Stimulated activated CD8-positive, alpha-beta memory T cell treated with anti-CD3 and anti-CD28 coated beads, Interleukin-4, amount 100 ng/mL, for 24 hours (primary cell): ENCODE measurements at regions not wholly inside any gene's neighbourhood (a gene's known extent, or its start where the extent isn't known, plus 50 kb on each side); places are given as distances from the start of the nearest gene placed in this dataset.
"Not testable (repeated sequence)": the region's sequence is repeated elsewhere in the genome, so short reads cannot be mapped to it uniquely, and the experiment has no call there.

ENCODE experiments used
- DNase-seq: peaks from one replicate; pipeline ENCODE4 v3.0.0-alpha.2; 2020; ENCODE audit warnings: low read depth

DNA sequence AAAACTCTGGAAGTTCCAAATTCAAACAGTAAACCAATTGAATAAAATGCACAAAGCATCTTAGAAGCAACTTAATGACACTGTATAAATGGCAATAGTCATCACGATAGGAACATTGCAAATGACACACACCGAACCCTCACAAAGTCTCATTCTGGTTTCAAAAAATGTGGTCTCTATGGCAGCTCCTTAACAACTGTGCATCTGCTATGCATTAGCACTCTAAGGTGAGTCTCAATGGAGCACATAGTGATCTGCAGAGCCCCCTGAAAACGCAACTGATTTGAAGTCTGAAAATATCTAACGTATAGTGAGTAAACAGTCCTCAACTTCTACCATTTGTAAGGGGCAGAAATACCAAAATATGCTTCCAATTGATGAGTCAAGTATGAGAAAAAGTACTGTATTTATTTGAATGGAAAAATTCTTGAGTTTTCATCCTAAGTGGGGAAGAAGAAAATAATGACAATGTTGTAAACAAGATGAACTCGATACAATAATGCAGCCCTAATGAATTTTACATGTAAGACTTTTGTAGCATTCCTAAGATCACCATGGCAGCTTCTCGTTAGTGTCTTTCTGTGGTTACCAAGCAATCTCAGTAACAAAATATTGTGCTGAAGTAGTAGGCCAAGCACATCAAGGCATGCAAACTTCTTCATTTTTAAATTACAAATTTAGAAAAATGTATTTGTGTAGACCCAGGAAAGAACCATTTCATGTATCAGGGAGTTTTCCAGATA, 517.5 kb upstream of the FAM174A start:
- DNase-seq = no peak

DNA sequence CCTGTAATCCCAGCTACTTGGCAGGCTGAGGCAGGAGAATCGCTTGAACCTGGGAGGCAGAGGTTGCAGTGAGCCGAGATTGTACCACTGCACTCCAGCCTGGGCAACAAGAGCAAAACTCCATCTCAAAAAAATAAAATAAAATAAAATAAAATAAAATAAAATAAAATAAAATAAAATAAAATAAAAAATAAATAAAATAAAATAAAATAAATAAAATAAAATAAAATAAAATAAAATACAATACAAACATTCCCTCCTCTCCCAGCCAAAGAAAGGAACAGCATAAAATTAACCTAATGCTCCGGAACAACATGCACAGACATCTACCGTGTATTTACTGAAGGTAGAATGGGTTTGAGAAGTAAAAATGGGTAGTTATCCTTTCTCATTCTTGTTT, 521.9 kb upstream of the FAM174A start:
- not testable (repeated sequence) for DNase-seq

- not testable (repeated sequence) for DNase-seq
These were observed 524.0 kb upstream of the FAM174A start for GRCh38 chr5:100011160-100011559.

GRCh38 chr5:100004969-100005368, 530.2 kb upstream of the FAM174A start:
- no peak for DNase-seq

- DNase-seq = no peak
These were observed 536.9 kb upstream of the FAM174A start for GRCh38 chr5:99998319-99998718.

GRCh38 chr5:99995407-99995806, 539.8 kb upstream of the FAM174A start:
- no peak for DNase-seq

DNA sequence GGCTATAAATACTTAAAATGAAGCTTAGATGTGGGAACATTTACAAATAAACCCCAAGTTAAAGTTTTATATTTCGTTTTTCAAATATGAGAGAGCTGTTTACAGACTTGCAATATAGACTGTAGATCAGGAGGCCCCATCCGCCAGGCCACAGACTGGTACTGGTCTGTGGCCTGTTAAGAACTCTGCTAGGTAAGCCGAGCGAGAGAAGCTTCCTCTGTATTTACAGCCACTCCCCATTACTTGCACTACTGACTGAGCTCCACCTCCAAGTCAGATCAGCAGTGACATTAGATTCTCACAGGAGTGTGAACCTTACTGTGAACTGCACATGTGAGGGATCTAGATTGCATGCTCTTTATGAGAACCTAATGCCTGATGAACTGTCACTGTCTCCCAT, 561.4 kb upstream of the FAM174A start:
- no peak for DNase-seq

DNA sequence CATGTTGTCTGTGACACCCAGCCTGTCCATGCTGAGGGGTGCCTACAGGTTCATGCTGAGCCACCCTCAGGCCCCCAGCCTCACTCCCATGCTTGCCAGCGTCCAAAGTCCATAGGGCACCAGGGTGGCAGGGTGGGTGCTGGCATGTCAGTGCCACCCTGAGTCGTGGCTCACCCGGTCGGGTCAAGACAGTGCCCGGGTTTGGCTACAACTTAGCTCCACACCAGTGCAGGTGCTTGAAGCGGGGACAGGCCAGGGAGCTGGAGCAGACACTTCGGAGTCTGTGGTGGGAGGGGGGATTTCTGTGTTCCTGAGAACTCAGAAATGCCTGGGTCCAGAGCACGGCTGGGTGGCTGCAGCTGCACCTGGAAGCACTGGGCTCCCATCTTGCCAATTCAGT, 579.2 kb upstream of the FAM174A start:
- no peak for DNase-seq

GRCh38 chr5:99955006-99955405, 580.2 kb upstream of the FAM174A start:
- DNase-seq = no peak

- no peak for DNase-seq
These were observed 585.1 kb upstream of the FAM174A start for GRCh38 chr5:99949969-99950524.

- DNase-seq = no peak
These were observed 585.8 kb upstream of the FAM174A start for GRCh38 chr5:99949361-99949760.

GRCh38 chr5:99948850-99949249, 586.3 kb upstream of the FAM174A start:
- DNase-seq = no peak

DNA sequence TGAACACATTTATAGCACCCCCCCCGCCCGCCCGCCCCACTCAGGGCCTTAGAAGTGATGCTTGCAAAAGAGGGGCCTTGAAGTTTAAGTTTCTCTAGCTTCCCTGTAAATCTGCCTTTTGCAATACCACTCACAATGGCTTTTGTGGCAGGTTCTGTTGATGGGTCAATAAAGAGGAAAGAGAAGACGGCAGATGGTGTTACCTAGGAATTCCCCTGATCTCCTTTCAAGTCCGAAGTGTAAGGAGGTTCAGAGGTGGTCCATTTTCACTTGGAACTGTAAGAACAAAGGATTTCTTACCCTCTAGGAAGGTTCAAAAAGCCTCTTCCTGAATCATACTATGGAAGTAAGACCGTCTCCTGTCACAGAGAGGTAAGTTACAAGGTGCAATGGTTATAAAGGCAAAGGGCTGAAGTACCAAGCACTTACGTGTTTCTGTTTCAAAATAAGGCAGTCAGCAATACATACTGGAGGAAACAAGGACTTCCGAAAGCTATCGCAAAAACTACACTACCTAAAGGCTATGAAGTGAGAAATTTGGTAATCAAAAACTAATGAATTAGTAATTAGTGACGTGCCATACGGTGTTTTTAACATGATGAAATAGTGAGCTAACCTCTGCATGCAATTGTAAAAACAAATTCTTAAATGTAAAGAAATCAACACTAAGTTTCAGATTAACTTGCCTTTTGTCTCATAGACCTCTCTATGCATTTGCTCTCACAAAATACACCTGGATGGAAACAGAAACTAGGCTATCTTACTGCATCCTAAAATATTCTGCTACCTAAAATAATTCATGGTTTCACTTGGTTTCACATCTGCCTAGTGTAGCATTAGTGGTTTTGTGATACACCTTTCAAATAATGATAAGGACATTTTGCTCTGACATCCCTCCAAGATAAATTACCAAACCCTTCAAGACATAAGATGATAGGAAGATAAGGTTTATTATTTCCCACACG, 589.4 kb upstream of the FAM174A start:
- DNase-seq = no peak

DNA sequence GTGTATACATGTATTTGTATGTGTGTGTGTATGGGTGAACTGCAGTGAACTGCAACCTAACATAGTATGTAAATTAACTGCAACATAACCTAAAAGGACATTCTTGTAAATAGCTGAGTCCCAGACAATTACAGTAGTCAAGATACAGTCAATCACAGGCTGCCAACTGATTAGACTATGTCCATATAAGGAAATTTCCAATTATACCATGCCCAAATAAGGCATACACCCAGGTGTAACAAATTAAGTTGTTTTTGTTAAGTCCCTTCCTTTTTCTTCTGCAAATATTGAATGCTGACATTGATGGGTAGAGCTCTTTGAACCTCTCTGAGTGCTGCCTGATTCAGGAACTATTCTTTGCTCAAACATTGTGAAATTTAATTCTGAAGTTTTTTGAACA, 594.6 kb upstream of the FAM174A start:
- DNase-seq = no peak

DNA sequence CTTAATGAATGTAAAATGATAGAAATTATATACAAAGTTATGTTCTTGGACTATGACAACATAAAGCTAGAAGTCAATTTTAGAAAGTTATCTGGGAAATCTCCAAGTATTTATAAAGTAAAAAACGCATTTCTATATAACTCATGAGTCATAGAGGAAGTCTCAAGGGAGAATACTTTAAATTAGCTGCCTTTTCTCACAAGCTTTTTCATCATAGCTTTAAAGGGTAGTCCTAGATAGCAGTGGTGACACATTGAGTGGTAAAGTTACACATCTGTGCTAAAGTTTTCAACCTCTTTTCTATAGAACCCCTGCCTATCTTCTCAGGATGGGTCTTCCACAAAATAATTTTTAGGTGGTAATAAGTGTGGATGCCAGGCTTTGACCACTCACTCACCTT, 598.3 kb upstream of the FAM174A start:
- no peak for DNase-seq

DNA sequence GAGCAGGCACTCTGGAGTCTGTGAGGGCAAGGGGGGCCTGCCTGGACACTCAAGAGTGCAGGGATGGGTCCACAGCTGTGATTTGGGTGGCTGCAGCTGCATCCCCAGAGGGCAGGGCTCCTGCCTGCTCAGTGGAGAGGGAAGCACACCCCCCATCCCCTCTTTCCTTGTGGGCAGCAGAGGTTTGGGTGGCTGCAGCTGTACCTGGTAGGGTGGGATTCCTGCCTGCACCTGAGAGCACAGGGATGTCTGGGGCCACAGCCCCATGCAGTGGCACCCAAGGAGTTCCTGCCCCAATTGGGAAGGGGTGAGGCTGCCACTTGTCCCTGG, 605.4 kb upstream of the FAM174A start:
- no peak for DNase-seq

GRCh38 chr5:99929067-99929805, 605.9 kb upstream of the FAM174A start:
- DNase-seq = no peak

DNA sequence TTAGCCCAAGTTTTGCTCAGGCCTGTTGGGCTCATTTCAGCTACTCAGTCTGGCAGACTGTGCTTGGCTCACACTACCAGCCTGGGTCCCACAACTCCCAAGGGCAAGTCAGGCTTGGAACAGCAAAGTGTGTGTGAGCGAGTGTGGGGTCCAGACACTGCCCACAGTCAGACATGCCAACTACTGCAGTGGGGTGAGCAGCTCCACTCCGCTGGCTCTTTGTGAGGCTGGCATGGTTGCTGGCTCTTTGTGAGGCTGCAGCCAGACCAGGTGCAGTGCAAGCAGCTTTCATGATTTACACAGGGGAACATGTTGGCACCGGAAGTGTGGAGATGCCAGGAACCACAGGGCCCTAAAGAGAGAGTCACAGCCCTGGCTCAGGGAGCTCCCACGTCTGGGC, 606.7 kb upstream of the FAM174A start:
- DNase-seq = no peak

DNA sequence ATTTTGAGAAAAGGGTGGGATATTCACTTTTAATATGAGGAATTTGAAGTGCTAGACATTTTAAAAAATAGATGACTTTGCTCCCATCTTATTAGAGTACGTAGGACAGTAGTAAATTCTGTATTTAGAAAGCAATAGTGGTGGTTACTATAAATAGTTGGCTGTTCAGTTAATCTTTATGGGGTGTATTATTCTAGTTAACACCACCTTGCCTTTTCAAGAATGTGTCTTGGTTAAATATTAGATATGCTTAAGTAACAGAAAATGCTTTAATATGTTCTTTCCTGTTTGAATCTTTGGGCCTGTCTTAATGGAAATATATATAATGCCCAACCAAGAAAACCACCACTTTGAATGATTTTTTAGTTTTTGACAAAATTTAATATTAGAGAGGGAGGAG, 608.7 kb upstream of the FAM174A start:
- DNase-seq = no peak

DNA sequence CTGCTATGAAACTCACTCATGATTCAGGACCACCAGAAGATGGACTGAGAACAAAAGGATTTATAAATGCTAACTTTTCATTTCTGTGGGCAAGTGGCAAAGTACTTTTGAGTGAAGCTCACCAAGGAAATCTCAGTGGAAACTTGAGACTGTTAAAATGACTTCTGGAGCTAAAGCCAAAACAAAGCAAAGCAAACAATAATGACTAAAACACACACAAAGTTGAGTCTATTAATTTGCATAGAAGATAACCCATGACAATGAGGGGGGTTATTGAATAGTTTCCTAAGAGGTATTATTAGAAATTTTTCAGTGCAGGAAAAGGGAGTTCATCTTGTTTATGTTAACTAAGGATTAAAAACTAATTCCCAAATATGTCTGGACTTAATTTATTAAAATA, 612.8 kb upstream of the FAM174A start:
- DNase-seq = no peak

DNA sequence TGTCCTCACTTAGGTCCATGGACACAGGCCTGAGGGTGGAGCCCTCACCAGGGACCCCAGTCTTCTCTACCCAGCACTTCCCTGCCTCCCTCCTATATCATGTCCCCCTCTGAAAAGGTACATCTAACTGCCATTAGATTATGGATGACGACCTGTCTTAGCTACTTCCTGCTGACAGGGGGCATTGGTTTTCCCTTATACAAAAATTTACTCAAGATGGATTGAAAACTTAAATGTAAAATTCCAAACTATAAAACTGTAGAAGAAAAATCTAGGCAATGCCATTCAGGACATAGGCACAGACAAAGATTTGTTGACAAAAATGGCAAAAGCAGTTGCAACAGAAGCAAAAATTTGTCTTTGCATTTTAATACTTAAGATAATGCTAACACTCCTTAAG, 623.2 kb upstream of the FAM174A start:
- DNase-seq = no peak

DNA sequence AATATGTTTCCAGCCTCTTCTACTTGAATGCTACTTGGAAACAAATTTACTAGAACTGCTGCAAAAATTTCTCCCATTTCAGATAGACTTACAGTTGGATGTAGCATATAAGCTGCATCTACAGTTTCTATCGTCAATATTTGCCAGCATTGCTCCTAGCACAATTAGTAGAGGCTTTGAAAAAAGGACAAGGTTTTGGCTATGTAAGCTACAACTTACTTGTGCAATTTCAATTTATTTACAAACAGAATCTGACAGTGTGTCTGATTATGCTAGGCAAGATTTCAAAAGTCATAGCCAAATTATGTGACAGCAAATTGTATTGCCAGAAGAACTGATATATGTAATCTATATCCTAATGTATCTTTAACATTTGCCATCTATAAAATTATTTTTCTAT, 628.4 kb upstream of the FAM174A start:
- DNase-seq = no peak
